ENCODE measurements at regions not wholly inside any gene's neighbourhood (a gene's known extent, or its start where the extent isn't known, plus 50 kb on each side); places are given as distances from the start of the nearest gene placed in this dataset.

DNA sequence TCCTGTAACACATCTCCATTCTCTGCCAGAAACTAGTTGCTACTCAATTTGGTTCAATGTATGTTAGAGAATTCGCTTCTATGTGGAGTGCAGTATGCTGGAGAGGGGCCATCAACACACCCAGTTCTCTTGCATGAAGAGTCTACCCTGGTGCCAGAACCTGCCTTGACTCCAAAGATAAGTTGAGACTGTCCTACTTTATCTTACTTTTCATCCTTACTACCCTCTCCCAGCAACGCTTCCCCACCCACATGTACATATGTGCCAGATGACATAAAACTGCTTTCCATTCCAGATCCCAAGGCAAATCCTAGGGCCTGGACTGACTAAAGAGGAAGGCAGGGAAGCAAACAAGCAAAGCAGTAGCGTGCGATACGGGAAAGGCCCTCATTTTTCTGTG is 442.6 kb upstream of the THRB start:
- TF ChIP-seq, protein P1, sequence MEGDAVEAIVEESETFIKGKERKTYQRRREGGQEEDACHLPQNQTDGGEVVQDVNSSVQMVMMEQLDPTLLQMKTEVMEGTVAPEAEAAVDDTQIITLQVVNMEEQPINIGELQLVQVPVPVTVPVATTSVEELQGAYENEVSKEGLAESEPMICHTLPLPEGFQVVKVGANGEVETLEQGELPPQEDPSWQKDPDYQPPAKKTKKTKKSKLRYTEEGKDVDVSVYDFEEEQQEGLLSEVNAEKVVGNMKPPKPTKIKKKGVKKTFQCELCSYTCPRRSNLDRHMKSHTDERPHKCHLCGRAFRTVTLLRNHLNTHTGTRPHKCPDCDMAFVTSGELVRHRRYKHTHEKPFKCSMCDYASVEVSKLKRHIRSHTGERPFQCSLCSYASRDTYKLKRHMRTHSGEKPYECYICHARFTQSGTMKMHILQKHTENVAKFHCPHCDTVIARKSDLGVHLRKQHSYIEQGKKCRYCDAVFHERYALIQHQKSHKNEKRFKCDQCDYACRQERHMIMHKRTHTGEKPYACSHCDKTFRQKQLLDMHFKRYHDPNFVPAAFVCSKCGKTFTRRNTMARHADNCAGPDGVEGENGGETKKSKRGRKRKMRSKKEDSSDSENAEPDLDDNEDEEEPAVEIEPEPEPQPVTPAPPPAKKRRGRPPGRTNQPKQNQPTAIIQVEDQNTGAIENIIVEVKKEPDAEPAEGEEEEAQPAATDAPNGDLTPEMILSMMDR (optimal IDR thresholded peaks at IDR 0.05 in 1 of 3, IDR thresholded peaks at IDR 0.05 in 1 of 3, conservative IDR thresholded peaks at IDR 0.05 in 1 of 3; ENCODE audit: extremely low read depth in 1 of 3, insufficient read depth in 2 of 3, low read length in 3 of 3), result no peak
- TF ChIP-seq EZH2 (IDR thresholded peaks at IDR 0.05; ENCODE audit: low read length), result no peak
